GM19455 (cell line): ENCODE measurements at regions not wholly inside any gene's neighbourhood (a gene's known extent, or its start where the extent isn't known, plus 50 kb on each side); places are given as distances from the start of the nearest gene placed in this dataset.
"Not testable (repeated sequence)": the region's sequence is repeated elsewhere in the genome, so short reads cannot be mapped to it uniquely, and the experiment has no call there.

Experiments used
- ATAC-seq: cut with Tn5 transposase; IDR thresholded peaks from one replicate; pipeline ENCODE4 v1.9.1; 2021; ENCODE audit not compliant: unreplicated experiment

DNA sequence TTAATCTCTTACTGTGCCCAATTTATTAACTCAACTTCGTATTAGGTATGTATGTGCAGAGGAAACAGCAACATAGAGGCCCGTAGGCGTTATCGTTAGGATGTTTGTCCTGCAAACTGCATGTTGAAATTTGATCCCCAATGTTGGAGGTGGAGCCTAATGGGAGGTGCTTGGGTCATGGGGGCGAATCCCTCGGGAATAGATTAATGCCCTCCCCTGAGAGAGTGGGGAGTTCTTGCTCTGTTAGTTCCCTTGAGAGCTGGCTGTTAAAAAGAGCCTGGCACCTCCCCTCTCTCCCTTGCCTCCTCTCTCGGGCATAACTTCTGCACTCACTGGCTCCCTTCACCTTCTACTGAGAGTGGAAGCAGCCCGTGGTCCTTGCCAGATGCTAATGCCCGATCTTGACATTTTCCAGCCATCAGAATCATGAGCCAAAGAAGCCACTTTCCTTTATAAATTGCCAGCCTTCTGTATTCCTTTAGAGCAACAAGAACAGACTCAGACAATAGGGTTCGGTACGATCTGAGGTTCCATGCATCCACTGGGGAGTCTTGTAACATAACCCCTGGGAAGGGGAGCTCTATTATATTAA is 149.0 kb upstream of the RAB4A start:
- ATAC-seq, result no peak

DNA sequence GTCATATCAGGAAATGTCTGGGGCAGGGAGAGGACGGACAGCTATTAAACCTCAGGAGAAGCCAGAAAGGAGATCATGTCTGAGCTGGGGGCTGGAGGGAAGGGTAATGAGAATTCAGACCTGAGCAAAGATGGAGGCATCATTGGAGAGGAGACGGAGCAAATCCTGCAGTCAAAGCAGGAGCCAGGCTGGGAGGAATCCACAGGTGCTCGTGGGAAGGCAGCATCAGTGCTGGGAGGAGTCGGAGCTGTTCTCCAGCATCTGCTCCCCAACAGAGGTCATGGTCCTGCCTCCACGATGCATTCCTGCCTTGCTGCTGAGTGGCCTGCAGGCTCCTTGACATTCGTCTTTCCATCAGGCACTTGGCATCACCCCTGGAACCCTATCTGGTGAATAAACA is 148.3 kb upstream of the RAB4A start:
- no peak for ATAC-seq

DNA sequence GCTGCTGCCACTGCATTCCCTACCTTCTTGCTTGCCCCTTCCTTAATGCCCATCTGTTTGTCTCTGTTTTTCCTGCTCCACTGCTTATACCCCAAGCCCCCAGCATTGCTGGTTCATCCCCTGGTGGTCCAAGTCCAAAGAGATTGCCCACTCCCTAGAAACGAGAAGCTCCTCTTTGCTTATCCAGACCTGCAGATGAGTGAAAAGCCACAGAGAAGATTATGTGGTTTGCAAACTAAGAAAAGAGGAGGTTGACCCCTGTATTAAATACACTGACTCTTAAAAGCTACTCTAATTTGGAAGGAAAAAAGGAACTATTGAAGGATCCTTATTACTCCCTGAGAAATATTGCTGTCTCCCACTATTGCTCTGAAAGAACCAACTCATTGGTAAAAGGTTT is 146.8 kb upstream of the RAB4A start:
- ATAC-seq, result no peak

DNA sequence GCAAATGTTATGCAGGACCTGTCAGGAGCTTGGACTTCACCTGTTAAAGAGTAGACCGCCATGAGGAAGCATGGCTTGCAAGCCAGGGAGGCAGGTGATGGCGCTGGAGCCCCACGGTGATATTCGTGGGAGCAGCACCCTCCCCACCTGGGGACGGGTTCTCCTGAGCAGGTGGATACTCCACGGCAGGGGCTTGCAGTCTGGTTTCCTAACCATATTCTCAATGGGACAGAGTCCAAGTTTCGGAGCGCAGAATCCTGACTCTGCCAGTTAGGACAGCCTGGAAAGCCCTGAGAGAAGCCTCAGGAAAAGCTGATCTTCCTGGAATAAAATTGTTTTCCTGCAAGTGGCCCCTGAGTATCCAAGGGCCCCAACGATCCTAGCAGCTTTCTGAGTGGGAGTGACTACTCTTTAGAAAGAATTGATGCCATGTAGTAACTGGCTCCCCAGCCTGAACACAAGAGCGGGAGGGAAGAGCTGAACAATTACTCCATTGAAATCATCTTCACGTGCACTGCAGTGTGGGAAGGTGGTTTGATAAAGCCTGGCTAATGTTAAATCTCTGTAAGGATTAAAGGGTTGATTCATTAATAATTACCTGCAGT is 146.3 kb upstream of the RAB4A start:
- no peak for ATAC-seq

DNA sequence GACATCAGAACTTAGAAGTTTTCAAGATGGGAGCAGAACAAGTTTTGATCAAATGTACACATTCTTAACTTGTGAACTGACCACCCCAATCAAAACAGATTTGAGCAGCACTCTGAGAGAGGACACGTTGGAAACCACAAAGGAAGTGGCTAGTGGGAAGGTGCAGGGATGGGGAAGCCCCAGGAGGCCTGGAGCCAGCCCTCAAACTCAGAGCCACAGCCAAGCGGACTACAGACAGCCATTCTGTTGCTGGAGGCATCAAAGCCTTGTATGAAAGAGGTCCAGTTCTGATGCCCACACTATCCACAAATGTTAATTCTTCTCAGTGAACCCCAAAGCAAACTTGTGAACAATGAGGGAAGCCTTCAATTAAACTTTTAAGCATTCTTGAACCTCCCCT is 143.6 kb upstream of the RAB4A start:
- no peak for ATAC-seq

DNA sequence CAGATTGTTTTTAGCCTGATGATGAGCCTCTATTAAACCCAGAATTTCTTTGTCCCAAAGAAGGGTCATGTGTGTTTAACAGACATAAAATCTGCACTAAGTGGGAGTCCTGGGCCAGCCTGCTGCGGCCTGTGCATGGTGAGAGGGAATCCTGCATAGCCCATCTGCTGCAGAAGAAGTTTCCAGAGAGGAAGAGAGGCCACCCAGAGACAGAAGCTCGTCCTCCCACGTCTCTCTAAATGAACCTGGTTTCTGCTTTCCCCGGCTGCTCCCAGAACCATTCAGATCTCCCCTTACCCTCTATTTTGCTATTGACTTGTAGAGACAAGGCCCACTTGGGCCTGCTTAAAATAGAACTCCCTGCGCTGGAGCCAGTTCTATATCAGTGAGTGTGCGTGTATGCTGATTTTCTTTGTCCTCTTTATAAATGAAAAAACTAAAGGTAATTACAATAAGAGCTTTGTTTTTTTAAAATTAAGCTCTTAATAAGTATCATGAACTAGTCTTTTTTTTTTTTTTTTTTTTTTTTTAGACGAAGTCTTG is 142.8 kb upstream of the RAB4A start:
- no peak for ATAC-seq

DNA sequence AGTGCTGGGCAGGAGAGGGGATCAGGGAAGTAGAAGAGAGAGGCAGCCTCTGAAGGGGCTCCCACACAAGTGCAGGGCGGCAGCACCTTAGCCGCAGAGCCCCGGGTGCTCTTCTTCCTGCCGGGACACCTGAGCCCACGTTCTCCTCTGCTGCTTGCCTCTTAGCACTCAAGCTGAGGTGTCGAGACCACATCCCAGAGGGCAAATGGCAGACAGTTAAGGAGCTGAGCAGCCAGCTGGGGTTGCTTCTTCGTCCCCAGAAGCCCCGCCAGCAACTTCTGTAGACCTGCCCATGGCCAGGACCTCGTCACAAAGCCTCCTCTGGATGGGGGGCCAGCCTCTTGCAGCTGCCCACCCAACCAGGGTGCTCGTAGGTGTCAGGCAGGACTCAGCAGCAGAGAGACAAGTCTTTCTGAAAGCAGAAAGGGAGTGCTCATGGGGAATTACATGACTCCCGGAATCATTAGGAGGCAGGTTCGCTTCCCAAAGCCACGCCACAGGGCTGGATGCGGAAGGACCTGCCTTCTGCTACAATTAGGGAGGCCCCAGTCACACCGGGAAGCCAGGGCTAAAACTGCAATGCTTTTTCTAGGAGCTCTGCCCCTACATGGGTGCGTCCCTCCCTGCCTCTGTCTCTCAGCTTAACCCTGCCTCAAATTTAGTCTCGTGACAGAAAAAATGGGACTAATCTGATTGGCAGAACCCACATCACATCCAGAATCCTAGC is 141.4 kb upstream of the RAB4A start:
- no peak for ATAC-seq

- ATAC-seq, result no peak
Measured at GRCh38 chr1:229130028-229130668, 140.8 kb upstream of the RAB4A start.

- no peak for ATAC-seq
Measured at GRCh38 chr1:229131243-229132105, 139.4 kb upstream of the RAB4A start.

GRCh38 chr1:229132106-229132443 is 138.8 kb upstream of the RAB4A start:
- no peak for ATAC-seq

DNA sequence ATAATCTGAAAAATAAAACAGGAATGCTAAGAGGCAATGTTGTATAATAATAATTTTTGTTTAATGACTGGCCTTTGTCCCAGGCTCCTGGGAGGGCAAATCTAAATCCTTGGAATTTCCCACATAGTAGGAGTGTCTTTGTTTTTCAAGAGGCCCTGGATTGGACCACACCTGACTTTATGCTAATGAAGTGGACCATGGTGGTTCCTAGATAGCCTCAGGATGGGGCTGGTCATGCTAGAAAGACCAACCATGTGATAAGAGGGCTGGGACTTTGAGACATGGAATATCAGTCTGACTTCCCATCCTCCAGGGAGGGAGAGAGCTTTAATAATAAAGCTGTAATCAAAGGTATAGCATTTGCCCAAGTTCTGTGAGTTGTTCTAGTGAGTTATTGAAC is 138.2 kb upstream of the RAB4A start:
- no peak for ATAC-seq

DNA sequence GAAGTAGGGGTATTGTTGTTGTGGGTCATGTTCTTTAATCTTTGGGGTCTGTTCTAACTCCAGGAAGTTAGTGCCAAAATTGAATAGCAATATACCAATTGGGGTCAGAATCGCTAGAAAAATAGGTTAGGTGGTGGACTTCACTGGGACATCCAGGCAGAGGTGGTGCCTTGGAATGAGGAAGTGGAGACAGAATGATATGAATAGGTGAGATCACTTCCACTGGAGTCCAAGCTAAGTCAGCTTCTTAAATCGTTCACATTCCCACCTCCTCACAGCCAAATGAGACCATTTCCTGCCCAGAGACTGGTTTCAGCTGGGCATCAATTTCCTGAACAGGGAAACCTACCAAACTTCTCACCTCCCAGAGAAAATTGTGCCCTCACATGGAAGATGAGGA is 137.8 kb upstream of the RAB4A start:
- no peak for ATAC-seq

DNA sequence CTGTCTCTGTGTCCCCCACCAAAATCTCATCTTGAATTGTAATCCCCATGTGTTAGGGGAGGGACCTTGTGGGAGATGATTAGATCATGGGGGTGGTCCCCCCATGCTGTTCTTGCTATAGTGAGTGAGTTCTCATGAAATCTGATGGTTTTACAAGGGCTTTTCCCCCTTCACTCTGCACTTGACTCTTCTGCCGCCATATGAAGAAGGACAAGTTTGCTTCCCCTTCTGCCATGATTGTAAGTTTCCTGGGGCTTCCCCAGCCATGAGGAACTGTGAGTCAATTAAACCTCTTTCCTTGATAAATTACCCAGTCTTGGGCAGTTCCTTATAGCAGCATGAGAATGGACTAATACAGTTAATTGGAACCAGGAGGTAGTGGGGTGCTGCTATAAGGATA is 137.1 kb upstream of the RAB4A start:
- ATAC-seq, result no peak

DNA sequence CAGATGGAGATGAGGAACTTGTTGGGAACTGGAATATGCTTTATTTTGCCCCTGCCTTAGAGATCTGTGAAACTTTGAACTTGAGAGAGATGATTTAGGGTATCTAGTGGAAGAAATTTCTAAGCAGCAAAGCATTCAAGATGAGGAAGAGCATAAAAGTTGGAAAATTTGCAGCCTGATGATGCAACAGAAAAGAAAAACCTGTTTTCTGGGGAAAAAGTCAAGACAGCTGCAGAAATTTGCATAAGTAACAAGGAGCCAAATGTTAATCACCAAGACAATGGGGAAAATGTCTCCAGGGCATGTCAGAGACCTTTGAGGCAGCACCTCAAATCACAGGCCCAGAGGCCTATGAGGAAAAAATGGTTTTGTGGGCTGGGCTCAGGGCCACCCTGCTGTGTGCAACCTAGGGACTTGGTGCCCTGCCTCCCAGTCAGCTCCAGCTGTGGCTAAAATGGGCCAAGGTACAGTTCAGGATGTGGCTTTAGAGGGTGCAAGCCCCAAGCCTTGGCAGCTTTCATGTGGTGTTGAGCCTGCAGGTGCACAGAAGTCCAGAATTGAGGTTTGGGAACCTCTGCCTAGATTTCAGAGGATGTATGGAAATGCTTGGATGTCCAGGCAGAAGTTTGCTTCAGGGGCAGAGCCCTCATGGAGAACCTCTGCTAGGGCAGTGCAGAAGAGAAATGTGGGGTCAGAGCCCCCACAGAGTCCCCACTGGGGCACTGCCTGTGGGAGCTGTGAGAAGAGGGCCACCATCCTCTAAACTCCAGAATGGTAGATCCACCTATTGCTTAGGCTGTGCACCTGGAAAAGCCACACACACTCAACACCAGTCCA is 136.3 kb upstream of the RAB4A start:
- not testable (repeated sequence) for ATAC-seq

DNA sequence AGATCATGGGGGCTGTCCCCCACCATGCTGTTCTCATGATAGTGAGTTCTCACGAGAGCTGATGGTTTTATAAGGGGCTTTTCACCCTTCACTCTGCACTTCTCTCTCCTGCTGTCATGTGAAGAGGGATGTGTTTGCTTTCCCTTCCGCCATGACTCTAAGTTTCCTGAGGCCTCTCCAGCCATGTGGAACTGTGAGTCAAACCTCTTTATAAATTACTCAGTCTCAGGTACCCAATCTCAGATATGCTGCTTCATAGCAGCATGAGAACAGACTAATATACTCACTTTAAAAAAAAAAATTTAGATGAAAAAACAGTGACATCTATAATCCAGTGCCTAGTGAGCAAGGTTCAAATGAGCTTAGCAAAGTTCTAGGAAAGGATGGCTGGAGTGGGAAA is 135.1 kb upstream of the RAB4A start:
- no peak for ATAC-seq

GRCh38 chr1:229136822-229137221 is 134.1 kb upstream of the RAB4A start:
- ATAC-seq, result no peak

- no peak for ATAC-seq
Measured at GRCh38 chr1:229137271-229137670, 133.6 kb upstream of the RAB4A start.

DNA sequence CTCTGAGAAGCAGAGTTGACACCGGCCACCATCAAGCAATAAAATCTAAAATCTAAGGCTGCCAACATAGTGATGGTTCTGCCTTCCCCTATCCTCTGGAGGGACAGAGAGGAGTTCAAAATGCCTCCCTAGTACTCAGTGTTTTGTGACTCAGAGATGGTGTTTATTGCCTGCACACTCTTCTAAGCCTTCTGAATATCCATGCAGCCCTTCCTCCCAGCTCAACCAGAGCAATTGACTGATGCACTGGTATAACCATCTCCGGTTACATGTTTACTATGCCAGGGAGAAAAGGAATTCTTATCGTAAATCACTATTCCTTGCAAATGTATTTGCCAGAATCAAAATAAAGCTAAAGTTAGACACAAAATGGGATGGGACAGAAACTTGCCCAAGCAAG is 132.9 kb upstream of the RAB4A start:
- ATAC-seq, result no peak

GRCh38 chr1:229139331-229140118 is 131.4 kb upstream of the RAB4A start:
- ATAC-seq, result no peak

DNA sequence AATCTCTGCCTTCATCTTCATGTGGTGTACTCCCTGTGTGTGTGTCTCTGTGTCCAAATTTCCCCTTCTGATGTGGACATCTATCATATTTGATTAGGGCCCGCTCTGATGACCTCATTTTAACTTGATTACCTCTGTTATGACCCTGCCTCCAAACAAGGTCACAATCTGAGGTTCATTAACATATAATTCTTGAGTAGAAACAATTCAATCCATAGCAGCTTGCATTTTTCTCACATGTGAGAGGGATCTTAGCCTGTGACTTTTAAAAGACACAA is 130.9 kb upstream of the RAB4A start:
- no peak for ATAC-seq
